GM19035 (cell line): ENCODE measurements at regions not wholly inside any gene's neighbourhood (a gene's known extent, or its start where the extent isn't known, plus 50 kb on each side); places are given as distances from the start of the nearest gene placed in this dataset.
"Not testable (repeated sequence)": the region's sequence is repeated elsewhere in the genome, so short reads cannot be mapped to it uniquely, and the experiment has no call there.

Source experiments
- ATAC-seq: cut with Tn5 transposase; IDR thresholded peaks from one replicate; pipeline ENCODE4 v1.9.1; 2021; ENCODE audit not compliant: unreplicated experiment

DNA sequence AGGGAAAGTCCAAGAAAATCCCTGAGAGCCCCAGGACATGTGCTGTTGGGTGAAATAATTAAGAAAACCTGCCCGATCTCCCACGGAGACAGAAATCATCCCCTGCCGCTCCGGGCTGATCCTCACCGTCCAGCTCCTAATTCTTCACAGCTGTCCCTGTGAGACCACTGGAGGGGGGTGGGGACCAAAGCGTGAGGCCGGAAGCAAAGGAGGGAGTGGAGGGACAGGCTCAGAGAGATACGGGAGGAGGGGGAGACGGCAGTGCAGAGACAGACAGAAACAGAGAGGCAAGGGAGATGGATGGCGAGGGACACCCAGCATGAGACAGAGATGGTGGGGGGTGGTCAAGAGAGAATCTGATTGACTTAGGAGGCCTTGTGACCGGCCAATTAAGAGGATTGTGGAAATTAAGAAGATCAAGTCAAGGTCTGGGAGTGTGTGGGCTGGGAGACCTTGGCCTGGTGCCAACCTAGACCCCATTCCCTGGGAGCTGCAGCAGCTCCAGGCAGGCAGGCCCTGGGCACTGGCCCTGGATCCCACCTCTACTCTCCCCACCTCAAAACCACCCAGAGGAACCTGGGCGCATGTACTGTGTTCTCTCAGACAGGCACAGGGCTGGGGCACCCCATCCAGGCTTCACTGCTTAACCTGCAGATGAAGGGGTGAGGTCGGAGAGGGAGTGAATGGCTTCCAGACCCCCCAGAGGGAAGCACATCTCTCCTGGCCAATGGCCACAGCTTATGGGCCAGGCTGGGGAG lies 113.2 kb upstream of the ALDH1A3 start:
- no peak for ATAC-seq

DNA sequence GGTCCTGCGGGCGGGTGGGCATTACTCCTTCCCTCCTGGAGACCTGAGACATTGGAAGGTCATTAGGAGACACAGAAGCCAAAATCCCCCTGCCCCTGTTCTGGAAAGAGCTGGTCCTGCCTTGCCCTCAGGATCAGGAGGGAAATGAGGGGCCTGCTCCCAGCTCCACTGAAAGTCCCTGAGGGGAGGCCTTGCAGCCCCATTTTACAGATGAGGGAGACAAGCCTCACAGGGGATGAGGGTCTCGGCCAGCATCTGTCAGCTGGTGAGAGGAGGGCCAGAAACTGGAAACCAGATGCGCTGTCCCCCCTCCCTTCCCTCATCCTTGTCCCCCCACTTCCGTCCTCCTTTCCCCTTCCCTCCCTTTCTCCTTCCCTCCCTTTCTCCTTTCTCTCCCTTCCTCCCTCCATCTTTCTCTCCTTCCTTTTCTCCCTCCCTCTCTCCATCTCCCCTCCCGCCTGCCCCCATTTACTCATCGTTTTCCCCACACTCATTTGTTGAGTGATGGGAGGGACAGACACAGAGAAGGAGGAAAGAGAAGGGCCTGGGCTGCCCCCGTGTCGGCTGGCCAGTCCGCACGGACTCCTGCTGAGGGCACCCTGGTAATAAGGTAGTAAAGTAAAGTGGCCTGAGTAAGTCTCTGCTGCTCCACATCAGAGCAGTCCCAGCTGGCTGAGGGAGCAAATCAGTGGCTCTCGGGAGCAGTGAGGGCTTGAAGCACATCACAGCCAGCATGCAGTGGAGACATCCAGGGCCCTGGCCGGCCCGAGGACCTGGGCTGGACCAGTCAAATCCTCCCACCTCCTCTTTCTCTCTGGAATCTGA lies 112.4 kb upstream of the ALDH1A3 start:
- no peak for ATAC-seq

DNA sequence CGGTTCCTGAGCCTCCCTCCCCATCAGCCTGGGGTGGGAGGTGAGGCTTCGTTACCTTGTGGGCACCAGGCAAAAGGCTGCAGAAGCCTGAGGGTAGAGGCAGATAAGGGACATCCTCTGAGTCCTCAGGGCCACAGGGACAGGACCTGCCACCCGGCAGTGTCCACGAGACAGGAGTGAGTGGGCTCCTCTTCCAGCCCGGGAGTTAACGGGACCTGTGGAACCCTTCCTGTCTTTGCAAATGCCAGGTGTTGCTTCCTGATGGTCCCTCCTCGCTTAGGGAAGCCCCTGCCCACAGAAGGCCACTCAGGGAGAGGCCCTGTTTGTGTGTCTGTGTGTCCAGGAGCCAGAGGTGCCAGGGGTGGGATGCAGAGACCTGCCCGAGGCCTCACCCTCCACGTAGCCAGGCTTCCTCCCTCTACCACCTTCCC lies 111.1 kb upstream of the ALDH1A3 start:
- ATAC-seq: no peak

DNA sequence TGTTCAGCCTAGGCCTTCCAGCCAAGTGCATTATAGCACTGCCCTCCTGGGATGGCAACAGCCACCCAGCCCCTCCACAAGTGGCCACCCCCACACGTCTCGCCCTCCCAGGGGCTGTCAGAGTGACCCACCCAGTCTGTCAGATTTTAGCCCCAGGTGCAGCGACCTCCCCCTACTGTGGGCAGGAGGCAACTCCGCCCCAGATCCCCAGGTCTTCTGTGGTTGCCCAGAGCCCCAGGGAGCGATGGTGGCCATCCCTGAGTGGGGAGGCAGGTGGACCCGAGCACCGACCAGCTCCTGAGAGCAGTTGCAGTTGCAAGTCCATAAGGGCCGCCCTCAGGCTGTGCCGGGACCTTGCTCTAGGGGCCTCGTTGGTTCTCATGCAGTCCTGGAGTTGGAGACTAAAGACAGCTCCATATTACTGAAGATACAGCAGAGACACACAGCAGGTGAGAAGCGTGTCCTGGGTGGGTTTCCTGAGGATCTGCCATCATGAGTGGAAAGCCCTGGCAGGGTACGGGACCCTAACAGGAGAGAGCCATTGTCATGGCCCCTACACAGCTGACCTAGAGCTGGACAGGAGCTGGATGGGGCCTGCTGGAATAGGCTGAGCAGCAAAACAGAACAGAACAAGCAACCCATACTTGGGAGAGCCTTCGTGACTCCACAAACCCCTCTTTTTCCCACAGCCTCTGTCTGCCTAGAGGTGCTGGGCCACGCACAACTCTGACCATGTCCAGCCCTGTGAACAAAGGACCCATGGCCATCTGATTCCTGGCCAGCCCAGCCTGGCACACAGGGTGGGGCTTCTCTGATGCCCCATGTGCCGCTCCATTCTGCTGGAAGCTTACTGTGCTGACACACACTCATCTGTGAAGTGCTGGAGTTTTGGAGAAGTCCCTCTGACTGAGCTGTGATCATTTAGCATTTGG lies 110.3 kb upstream of the ALDH1A3 start:
- no peak for ATAC-seq

DNA sequence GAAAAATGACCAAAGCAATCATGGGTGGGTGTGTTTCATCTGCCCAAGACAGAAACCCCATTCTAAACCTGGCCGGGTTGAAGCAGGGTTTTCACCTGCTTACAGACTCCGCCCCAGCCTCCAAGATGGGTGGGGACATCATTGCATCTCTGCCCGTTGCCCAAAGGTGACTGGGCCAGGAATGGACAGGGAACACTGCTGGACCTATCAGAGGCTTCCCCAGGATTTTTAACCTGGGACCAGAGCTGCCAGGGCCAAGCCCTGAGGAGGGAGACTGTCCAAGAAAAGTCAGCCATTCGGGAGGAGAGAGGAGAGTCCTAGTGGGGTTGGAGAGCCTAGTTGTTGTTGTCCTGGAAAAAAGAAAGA lies 109.7 kb upstream of the ALDH1A3 start:
- ATAC-seq: no peak

DNA sequence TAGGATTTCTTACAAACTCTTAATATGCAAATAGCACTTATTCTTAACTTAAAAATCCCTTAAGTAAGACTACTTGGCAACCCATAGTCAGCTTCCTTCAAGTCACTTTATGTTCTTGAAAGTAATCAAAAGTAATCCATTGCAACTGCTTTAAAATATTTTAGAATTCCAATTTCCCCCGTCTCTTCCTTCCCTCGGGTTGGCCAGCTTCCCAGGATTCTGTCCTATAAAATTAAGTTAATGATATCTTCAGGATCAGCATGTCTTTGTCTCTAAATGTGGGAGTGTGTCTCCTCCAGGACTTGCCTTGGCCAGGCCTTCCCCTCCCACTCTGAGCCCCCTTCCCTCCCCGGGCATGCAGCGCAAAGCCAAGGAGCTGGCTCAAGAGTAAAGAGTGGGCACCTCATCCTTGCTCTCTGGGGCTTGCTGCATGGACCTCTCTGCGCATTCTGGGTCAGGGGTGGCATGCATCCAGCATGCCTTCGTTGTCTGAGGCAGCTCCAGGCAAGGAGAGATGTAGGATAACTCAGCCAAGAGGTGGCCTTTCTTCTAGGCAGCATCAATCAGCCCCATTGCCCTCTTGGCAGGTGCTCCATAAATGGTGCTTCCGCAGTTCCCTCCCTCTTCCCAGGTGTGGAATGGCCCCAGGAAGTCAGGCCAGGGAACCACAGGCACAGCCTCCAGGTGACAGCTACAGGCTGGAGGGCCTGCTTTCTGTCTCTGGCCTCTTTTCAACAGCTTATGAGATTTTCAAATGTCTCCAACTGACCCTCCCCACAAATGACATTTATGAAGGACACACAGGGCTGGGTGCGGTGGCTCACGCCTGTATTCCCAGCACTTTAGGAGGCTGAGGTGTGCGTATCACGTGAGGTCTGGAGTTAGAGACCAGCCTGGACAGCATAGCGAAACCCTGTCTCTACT lies 108.7 kb upstream of the ALDH1A3 start:
- no peak for ATAC-seq

DNA sequence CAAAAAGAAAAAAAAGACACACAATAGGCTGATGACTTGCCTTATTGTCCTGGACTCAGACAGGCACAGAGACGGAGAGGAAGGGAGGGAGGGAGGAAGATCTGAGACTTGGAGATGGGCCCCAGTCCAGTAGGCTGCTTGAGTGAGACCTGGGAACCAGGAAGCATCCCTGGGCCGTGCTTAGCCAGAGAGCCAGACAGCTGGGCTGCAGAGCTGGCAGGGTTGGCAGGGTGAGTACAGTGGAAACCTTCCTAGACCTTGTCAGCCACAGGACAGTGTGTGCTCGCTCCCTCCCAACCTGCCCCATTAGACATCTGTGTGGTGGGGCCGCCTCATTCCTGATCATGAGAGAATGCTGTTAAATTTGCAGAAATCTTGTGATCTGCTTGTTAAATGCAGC lies 107.9 kb upstream of the ALDH1A3 start:
- no peak for ATAC-seq

DNA sequence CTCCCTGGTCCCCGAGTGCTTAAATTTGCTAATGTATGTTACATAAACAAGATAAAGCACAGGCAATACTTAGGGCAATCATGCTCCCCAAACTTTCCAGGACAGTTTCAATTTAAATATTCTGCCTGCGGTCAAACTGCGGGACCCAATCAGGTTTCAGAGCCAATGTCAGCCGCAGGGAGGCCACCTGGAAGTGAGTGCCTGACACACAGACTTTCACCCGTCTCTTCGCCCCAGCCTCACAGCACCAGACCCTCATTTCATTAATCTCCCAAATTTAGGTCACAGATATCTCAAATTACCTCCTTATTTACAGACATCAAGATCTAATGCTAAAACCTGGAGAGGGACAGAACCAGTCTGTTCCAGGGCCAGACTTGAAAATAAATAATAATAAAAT lies 107.2 kb upstream of the ALDH1A3 start:
- no peak for ATAC-seq

DNA sequence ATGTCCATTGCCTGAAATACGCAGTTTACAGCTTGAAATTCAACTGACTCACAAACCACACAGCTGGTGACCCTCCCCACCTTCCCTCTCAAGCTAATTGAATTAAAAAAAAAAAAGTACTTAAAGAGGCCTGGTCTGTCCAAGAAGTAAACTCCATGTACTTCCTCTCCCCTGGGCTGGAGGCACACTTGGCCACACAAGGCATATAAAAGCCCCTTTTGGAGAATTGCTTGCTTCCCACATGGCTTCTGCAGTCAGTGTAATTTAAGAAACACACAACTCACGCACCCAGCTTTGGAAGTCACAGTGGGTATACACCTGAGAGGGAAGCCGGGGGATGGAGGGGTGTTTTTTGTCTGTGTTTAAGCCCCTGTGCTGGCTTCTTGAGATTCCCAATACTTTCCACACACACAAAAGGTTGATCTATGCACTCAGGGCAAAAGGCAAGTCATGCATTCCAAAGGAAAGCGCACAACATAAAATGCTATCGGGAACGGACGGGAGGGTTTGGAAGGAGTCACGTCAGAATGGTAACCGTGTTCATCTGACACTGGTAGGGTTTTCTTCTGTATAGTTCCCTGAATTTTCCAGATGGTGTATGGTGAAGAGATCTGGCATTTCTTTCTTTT lies 106.6 kb upstream of the ALDH1A3 start:
- ATAC-seq: no peak

DNA sequence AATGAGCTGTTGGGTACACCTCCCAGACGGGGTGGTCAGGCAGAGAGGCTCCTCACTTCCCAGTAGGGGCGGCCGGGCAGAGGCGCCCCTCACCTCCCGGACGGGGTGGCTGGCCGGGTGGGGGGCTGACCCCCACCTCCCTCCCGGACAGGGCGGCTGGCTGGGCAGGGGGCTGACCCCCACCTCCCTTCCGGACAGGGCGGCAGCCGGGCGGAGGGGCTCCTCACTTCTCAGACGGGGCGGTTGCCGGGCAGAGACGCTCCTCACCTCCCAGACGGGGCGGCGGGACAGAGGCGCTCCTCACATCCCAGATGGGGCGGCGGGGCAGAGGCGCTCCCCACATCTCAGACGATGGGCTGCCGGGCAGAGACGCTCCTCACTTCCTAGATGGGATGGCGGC lies 105.6 kb upstream of the ALDH1A3 start:
- ATAC-seq: not testable (repeated sequence)

DNA sequence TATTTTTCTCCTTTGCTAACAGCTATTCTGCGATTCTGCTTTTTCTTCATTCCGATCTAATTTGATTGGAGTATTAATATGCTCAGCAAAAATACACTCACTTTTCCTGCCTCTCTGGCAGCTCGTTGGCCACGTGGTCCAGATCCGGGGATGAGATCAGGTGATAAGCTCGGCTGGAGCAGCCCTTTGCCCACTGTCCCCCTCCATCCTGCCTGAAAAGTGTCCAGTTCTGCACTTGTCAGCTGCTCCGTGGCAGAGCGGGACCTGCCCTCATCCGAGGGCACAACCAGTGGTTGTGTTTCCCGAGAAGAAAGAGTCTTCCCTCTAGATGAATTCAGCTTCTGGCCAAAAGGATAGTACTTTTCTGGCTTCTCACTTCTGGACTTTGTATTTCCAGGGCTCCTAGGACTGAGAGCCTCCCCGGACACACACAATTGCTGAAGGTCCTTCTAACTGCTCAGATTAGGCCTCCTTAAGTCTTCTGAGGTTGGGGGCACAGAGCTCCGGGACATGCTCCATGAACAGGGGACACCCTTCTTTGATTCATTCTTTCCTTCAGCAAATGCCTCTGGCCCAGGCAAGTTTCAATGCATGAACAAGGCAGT lies 103.9 kb upstream of the ALDH1A3 start:
- no peak for ATAC-seq

DNA sequence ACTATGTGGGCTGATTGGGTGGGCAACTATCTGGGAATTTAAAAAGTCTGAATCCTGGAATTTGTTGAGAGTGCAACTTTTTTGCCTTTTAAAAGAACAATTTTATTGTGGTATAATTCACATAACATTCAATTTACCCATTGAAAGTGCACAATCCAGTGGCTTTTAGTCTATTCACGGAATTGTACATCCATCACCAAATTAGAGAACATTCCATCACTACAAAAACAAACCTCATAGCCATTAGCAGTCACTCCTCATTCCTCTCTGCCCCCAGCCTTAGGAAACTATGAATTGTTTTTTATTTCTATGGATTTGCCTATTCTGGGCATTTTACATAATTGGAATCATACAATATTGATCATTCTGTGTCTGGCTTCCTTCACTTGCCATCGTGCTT lies 101.8 kb upstream of the ALDH1A3 start:
- ATAC-seq: no peak

DNA sequence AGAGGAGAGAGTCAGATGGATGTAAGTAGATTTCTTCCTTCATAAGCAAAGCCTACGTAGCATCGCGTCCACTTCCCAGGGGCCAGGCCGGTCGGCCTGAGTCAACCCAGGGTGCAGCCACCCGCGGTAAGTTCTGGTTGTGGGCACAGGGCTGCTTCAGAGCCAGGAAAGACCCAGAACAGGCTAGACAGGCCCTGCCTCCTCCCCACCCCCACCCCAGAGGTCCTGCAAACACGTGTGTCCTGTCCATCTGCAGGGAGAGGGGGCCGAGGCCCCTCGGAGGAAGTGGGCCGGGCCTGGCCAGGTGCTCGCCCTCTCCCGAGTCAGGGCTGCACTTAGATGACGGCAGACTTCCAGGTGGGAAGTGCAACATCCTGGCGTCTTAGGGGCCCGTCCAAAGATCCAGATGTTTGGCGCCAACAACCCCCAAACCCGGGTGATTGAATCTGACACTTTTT lies 100.8 kb upstream of the ALDH1A3 start:
- ATAC-seq: no peak

DNA sequence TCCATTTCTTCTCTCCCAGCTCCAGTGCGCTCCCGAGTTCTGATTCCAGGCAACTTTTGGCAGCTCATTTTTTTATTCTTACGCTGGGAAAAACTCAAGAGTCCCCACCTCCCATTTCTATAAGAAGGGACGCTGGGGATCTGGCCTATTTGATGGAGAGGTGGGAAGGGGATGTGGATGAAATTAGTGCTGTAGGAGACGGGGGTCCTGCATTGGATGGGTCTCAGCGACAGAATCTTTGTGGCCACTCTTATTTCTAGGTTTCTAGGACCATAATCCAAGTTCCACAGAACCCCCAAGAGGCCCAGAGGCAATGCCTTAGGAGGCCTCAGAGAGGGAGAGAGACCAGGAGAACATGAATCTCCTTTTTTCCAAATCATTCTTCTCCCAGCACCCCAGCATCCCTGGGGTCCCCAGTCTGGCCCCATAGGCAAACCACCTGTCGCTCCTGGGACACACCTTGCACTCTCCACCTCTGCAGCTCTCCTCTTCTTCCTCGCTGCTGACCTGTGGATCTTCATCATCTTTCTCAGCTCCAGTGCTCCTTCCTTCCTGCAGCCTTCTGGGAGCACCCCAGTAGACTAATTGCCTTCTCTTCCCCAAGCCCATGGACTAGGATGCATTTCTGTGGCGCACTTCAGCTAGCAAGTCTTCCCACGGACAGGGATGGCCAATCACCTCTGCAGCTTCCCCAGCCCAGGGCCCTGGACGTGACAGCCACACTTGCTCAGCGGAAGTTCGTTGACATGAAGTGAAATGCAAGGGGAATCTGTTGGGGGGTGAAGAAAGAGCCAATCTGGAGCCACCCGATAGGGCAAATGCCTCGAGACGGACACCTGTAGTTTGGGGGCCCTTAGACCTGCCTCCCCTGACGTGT lies 100.1 kb upstream of the ALDH1A3 start:
- no peak for ATAC-seq

DNA sequence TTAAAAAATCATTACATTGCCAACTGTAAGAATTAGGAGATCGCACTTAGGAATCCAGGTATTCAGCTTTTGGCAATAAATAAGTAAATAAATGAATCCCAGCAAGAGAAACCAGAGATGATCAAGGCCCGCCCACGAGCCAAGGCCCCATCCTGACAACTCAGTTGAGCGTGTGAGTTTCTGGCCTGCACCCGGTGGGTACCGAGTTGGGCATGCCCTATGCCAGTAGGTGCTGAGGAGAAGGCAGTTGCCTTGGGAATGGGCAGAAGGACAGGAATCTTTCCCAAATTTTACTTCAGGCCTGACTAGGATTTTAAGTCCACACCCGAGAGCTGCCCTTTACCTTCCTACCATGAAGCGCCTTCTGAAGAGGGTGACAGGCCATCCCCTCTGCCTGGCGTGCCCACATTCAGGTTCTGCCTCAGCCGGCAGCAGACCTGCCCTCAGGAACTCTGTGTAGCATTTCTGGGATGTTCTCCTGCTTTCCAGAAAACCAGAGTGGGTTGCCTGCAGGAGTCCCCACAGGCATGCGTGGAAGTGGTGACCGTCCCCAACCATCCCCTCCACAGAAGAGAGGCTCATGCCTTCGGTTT lies 99.3 kb upstream of the ALDH1A3 start:
- ATAC-seq: no peak

DNA sequence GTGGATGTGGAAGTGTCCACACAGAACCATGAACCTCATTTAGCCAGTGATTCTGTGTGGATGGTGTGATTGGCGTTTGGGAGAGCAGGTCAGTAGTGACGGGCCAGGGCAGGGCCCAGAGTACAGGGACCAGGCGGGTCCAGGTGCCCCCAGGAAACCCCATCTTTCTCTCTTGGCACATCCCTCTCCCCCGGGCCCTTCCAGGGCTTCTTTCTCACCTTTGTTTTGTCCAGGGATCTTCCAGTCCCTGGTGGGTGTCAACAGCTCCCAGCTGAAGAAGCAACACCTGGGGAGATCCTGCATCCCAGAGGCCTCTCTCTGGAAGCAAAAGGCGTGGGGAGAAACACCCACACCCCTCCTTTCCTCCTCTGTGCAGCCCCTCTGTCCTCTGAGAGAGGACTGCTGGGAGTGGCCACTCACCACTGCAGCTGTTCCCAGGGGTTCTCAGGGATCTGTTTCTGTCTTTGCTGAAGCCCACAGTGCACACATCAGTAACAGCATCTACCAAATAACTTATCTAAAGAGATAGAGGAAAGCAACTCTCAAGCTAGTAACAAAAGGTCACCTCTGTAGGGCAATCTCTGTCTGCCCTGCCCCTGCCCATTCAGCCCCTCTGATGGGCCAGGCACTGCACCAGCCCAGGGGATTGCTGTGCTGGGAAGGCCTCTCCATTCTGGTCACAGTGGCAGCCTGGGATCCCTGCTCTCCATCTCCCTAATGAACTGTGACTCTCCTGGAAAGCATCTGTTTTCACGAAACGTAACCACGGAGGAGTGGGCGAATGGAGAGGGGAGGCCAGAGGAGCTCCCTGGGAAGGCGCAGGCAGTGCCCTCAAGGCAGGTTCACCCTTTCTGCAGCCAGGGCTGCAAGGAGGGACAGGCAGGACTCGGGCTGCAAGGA lies 98.3 kb upstream of the ALDH1A3 start:
- no peak for ATAC-seq

DNA sequence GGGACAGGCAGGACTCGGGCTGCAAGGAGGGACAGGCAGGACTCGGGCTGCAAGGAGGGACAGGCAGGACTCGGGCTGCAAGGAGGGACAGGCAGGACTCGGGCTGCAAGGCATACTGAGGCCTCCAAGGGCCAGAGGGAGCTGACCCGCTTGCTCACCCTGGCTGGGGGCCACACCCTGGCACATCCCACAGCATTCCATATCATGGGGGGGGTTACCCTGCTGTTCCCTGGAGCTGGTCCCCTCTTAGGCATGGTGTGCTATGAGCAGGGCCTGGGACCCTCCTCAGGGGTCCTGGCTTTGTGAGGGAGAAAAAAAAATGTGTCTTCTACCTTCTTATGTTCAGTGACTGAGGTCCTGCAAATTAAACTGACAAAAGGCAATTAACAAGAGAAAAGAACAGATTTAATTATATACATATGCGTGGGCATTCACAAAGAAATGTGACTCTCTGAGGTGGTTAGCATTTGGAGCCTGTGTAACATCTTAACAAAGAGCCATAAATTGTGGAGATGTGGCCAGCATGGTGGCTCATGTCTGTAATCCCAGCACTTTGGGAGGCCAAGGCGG lies 97.6 kb upstream of the ALDH1A3 start:
- ATAC-seq: no peak
